HCT116 (cell line): ENCODE measurements at regions not wholly inside any gene's neighbourhood (a gene's known extent, or its start where the extent isn't known, plus 50 kb on each side); places are given as distances from the start of the nearest gene placed in this dataset.

Experiments used
- ATAC-seq: fragments of 200-7000 bp; cut with Tn5 transposase; 2 replicates; pipeline ENCODE4 v1.9.1; 2020; ENCODE audit warnings: mild to moderate bottlenecking, moderate library complexity
- BruUV-seq: library from RNA; stranded (reverse); fragments of 400-500 nt; replicated peaks from 2 replicates; lab custom pipeline; 2021; lab: Mats Ljungman, UMichigan
- CTCF ChIA-PET: fragments of 300-600 bp; sonication (Branson Sonifier 250); formaldehyde crosslinking; loops from one replicate; lab custom pipeline; 2021; ENCODE audit warnings: antibody characterized with exemption; lab: Charles Lee
- POLR2A ChIA-PET: fragments of 300-600, 350-600 bp; sonication (Branson Sonifier 250); formaldehyde crosslinking; loops from one replicate; lab custom pipeline; 2021; ENCODE audit warnings: antibody characterized with exemption; lab: Charles Lee
- RAD21 ChIA-PET, 2 experiments: fragments of 300-600 bp; sonication (Branson Sonifier 250); formaldehyde crosslinking; loops; one replicate each; lab custom pipeline; 2023; ENCODE audit warnings: low total read pairs in 2 of 2; ENCODE audit not compliant: uncharacterized antibody in 2 of 2, unreplicated experiment in 2 of 2, low non-redundant PET in 1 of 2; lab: Charles Lee
- DNase-seq: peaks from one replicate; pipeline ENCODE4 v3.0.0-alpha.2; 2010; ENCODE audit warnings: low read depth, low spot score
- H2AFZ ChIP-seq: fragments of 200-600 bp; shearing (Covaris generic), sonication (generic); 2 replicates; pipeline ENCODE4 v1.6.1; 2017; ENCODE audit warnings: low read depth, mixed run types, mixed read lengths, antibody characterized with exemption, low read length; ENCODE audit not compliant: poor library complexity, severe bottlenecking
- H3K27ac ChIP-seq: 2 replicates; pipeline ENCODE4 v1.5.1; 2012; ENCODE audit warnings: low read depth, low read length
- H3K27me3 ChIP-seq: fragments of 200-600 bp; sonication (generic); 2 replicates; pipeline ENCODE4 v1.6.1; 2016; ENCODE audit warnings: mixed run types, low read length, mixed read lengths; ENCODE audit not compliant: insufficient read depth
- H3K36me3 ChIP-seq, 2 experiments: fragments of 200-500 bp in 1 of 2; fragments of 200-600 bp in 1 of 2; sonication (Bioruptor generic) in 1 of 2; sonication (generic) in 1 of 2; 2 replicates each; pipeline versions ENCODE4 v1.5.1 to v1.6.1; 2014 to 2016; ENCODE audit warnings: low read length in 2 of 2, inconsistent platforms in 1 of 2, mixed read lengths in 1 of 2, mixed run types in 1 of 2; ENCODE audit not compliant: insufficient read depth in 2 of 2, control insufficient read depth in 1 of 2
- H3K4me1 ChIP-seq, 2 experiments: fragments of 200-600 bp in 1 of 2; sonication (generic) in 1 of 2; 2 replicates each; pipeline versions ENCODE4 v1.5.1 to v1.6.1; 2012 to 2017; ENCODE audit warnings: low read length in 2 of 2, inconsistent platforms in 1 of 2, mild to moderate bottlenecking in 1 of 2, mixed read lengths in 1 of 2, mixed run types in 1 of 2, moderate library complexity in 1 of 2; ENCODE audit not compliant: insufficient read depth in 2 of 2, control insufficient read depth in 1 of 2
- H3K4me2 ChIP-seq: fragments of 200-600 bp; sonication (generic); 2 replicates; pipeline ENCODE4 v1.6.1; 2017; ENCODE audit warnings: mixed run types, low read length, mixed read lengths
- H3K4me3 ChIP-seq, 2 experiments: fragments of 200-600 bp in 1 of 2; sonication (generic) in 1 of 2; replicated peaks in 1 of 2; 2 replicates each; pipeline ENCODE4 v1.5.1; 2011 to 2016; ENCODE audit warnings: low read length in 2 of 2, control low read depth in 1 of 2, low read depth in 1 of 2, mild to moderate bottlenecking in 1 of 2, mixed read lengths in 1 of 2, mixed run types in 1 of 2
- H3K79me2 ChIP-seq: fragments of 200-600 bp; sonication (generic); 2 replicates; pipeline ENCODE4 v1.6.1; 2017; ENCODE audit warnings: mild to moderate bottlenecking, mixed run types, low read length, moderate library complexity, mixed read lengths; ENCODE audit not compliant: insufficient read depth
- H3K9ac ChIP-seq: fragments of 200-600 bp; sonication (generic); 2 replicates; pipeline ENCODE4 v1.6.1; 2016; ENCODE audit warnings: low read length, mixed read lengths
- H3K9me2 ChIP-seq: fragments of 200-600 bp; sonication (generic), shearing (Covaris generic); 2 replicates; pipeline ENCODE4 v1.6.1; 2017; ENCODE audit warnings: mixed run types, mild to moderate bottlenecking, moderate library complexity; ENCODE audit not compliant: insufficient read depth
- H3K9me3 ChIP-seq, 2 experiments: fragments of 200-500 bp in 1 of 2; fragments of 200-600 bp in 1 of 2; sonication (Bioruptor generic) in 1 of 2; sonication (generic) in 1 of 2; 2 replicates each; pipeline ENCODE4 v1.6.1; 2014 to 2017; ENCODE audit warnings: low read length in 2 of 2, mixed read lengths in 2 of 2, inconsistent platforms in 1 of 2, low read depth in 1 of 2, mild to moderate bottlenecking in 1 of 2, mixed run types in 1 of 2, moderate library complexity in 1 of 2; ENCODE audit not compliant: control insufficient read depth in 1 of 2, insufficient read depth in 1 of 2
- H4K20me1 ChIP-seq: fragments of 200-600 bp; sonication (generic), shearing (Covaris generic); 2 replicates; pipeline ENCODE4 v1.6.1; 2017; ENCODE audit warnings: mixed run types, mild to moderate bottlenecking, moderate library complexity; ENCODE audit not compliant: insufficient read depth
- CEBPB ChIP-seq: IDR thresholded peaks from 2 replicates; pipeline ENCODE4 v1.6.1; 2012; ENCODE audit warnings: low read depth
- CTCF ChIP-seq, 3 experiments: fragments of 200-600 bp in 1 of 3; sonication (generic) in 1 of 3; IDR thresholded peaks in 2 of 3; conservative IDR thresholded peaks in 1 of 3; 2 replicates each; pipeline ENCODE4 v1.5.1; 2012 to 2017; ENCODE audit warnings: low read depth in 2 of 3, low read length in 2 of 3, antibody characterized with exemption in 1 of 3, borderline replicate concordance in 1 of 3, control low read depth in 1 of 3, mild to moderate bottlenecking in 1 of 3, mixed read lengths in 1 of 3, mixed run types in 1 of 3, moderate library complexity in 1 of 3; ENCODE audit not compliant: insufficient read depth in 1 of 3
- ELF1 ChIP-seq: IDR thresholded peaks from 2 replicates; pipeline ENCODE4 v1.6.1; 2012; ENCODE audit warnings: low read depth, borderline replicate concordance
- EZH2 ChIP-seq: fragments of 200-600 bp; sonication (generic); IDR thresholded peaks from 2 replicates; pipeline ENCODE4 v1.6.1; 2017; ENCODE audit warnings: antibody characterized with exemption, mixed run types
- FOSL1 ChIP-seq: IDR thresholded peaks from 2 replicates; pipeline ENCODE4 v1.6.1; 2012; ENCODE audit warnings: low read depth
- MAX ChIP-seq: IDR thresholded peaks from 2 replicates; pipeline ENCODE4 v1.6.1; 2012
- RAD21 ChIP-seq: IDR thresholded peaks from 2 replicates; pipeline ENCODE4 v1.6.1; 2012; ENCODE audit warnings: low read depth, mild to moderate bottlenecking
- REST ChIP-seq: IDR thresholded peaks from 2 replicates; pipeline ENCODE4 v1.6.1; 2012; ENCODE audit warnings: low read depth
- TCF7L2 ChIP-seq: IDR thresholded peaks from 2 replicates; pipeline ENCODE4 v1.7.0; 2011; ENCODE audit warnings: borderline replicate concordance, inconsistent platforms; ENCODE audit not compliant: insufficient read depth, insufficient read length; ENCODE audit errors: extremely low read depth
- YY1 ChIP-seq: IDR thresholded peaks from 2 replicates; pipeline ENCODE4 v1.6.1; 2011; ENCODE audit warnings: low read length, low read depth, moderate library complexity, mild to moderate bottlenecking; ENCODE audit not compliant: insufficient replicate concordance; ENCODE audit errors: extremely low read depth
- ZBTB33 ChIP-seq: IDR thresholded peaks from 2 replicates; pipeline ENCODE4 v1.6.1; 2011; ENCODE audit warnings: mild to moderate bottlenecking, low read length, moderate library complexity; ENCODE audit not compliant: insufficient replicate concordance; ENCODE audit errors: extremely low read depth
- ZFX ChIP-seq: fragments of 450-650 bp; IDR thresholded peaks from 2 replicates; pipeline ENCODE4 v1.6.1; 2017
- intact Hi-C: fragments of 100-400 bp; cut with micrococcal nuclease; formaldehyde crosslinking; loops from 2 replicates; pipeline ENCODE4 v1.10.0; 2022

- H3K79me2 ChIP-seq: no peaks in the 10 kb centered on the region
- intact Hi-C loops: no loop called here
- no peak overlapping the region for H3K4me3 ChIP-seq
- H3K9me2 ChIP-seq: no peaks in the 10 kb centered on the region
- H3K9ac ChIP-seq: no peak overlapping the region
- DNase-seq (no peak), ATAC-seq (no peak)
- H2AFZ ChIP-seq: no peak overlapping the region
- no peaks in the 10 kb centered on the region for H4K20me1 ChIP-seq
- ChIA-PET CTCF (no interaction called here), POLR2A (no interaction called here), RAD21 (no interaction called here)
- peaks cover 16% of the 10 kb centered on the region for H3K27me3 ChIP-seq
- no TSS peak for BruUV-seq
- TF ChIP-seq FOSL1 (no peak), EZH2 (no peak)
- H3K36me3 ChIP-seq: no peaks in the 10 kb centered on the region
- H3K27ac ChIP-seq: no peak overlapping the region
- no peak overlapping the region for H3K4me2 ChIP-seq
- no peaks in the 10 kb centered on the region for H3K4me1 ChIP-seq
- no peaks in the 10 kb centered on the region for H3K9me3 ChIP-seq
Measured at GRCh38 chr1:112196731-112197130, 199.3 kb upstream of the CTTNBP2NL start.

GRCh38 chr1:112209493-112209892 is 186.5 kb upstream of the CTTNBP2NL start:
- RAD21 ChIA-PET: no interaction called here
- Histone ChIP-seq H3K4me3 (no peak overlapping the region), H4K20me1 (0 out of 2 replicates have a peak, but pooled peaks cover 2% of the 10 kb centered on the region), H3K4me1 (no peaks in the 10 kb centered on the region), H3K27ac (no peak overlapping the region), H3K9me2 (no peaks in the 10 kb centered on the region), H3K4me2 (no peak overlapping the region), H3K27me3 (peaks cover 13% of the 10 kb centered on the region; the same call in 1 of the 2 replicates), H3K79me2 (no peaks in the 10 kb centered on the region), H3K9ac (no peak overlapping the region), H3K36me3 (no peaks in the 10 kb centered on the region), H3K9me3 (no peaks in the 10 kb centered on the region), H2AFZ (no peak overlapping the region)
- DNase-seq (no peak), ATAC-seq (no peak)
- POLR2A ChIA-PET: no interaction called here
- intact Hi-C loops: no loop called here
- BruUV-seq: no TSS peak
- CTCF ChIA-PET: interaction anchor here (0.8 kb wide), 1 partner anchor 89 kb away, joined by 3 read pairs; no protein-coding TSS in a partner anchor
- TF ChIP-seq RAD21 (no peak), FOSL1 (no peak), REST (no peak), MAX (no peak), ZFX (no peak), CTCF (IDR thresholded peaks at IDR 0.05 in 2 of 3, conservative IDR thresholded peaks at IDR 0.05 in 1 of 3; ENCODE audit: borderline replicate concordance in 1 of 3, insufficient read depth in 1 of 3, low read depth in 2 of 3, low read length in 2 of 3) (no peak), TCF7L2 (no peak), ZBTB33 (no peak), YY1 (no peak), CEBPB (no peak), ELF1 (no peak), EZH2 (no peak)
